K562 (cell line): ENCODE measurements at regions not wholly inside any gene's neighbourhood (a gene's known extent, or its start where the extent isn't known, plus 50 kb on each side); places are given as distances from the start of the nearest gene placed in this dataset.
A peak's percentile ranks its signal among the peaks of the same experiment; 100 is the strongest.

Source experiments
- ATAC-seq: fragments of 200-7000 bp; cut with Tn5 transposase; 3 replicates; pipeline ENCODE4 v1.9.1; 2020; ENCODE audit warnings: moderate library complexity
- BruUV-seq: library from RNA; stranded (reverse); fragments of 400-500 nt; replicated peaks from 2 replicates; lab custom pipeline; 2021; lab: Mats Ljungman, UMichigan
- CTCF ChIA-PET: fragments of 300-600 bp; formaldehyde crosslinking; extraction: SDS; loops from one replicate; lab custom pipeline; 2021; ENCODE audit warnings: low intra/inter-chr PET ratio; lab: Yijun Ruan, JAX
- POLR2A ChIA-PET: fragments of 300-600, 350-650 bp; sonication (Branson Sonifier 250); formaldehyde crosslinking; extraction: SDS; loops from one replicate; lab custom pipeline; 2021; ENCODE audit warnings: antibody characterized with exemption, inconsistent platforms; lab: Yijun Ruan, JAX
- DNase-seq, 4 experiments: peaks; one replicate each; pipeline versions ENCODE4 v3.0.0 to v3.0.0-alpha.2; 2011 to 2018; ENCODE audit warnings: low spot score in 3 of 4, mixed read lengths in 3 of 4; ENCODE audit errors: extremely low read depth in 1 of 4
- FAIRE-seq: peaks from 2 replicates; lab custom pipeline; 2011; peaks lifted over from hg19 to GRCh38; lab: Jason Lieb, UNC
- H2AFZ ChIP-seq: 2 replicates; pipeline ENCODE4 v1.6.0; 2011; ENCODE audit warnings: low read depth, low read length, control low read depth, inconsistent platforms
- H3K27ac ChIP-seq: fragments of 200-600 bp; 3 replicates; pipeline ENCODE4 v1.8.0; 2011; ENCODE audit warnings: low read depth, mild to moderate bottlenecking, control low read depth, inconsistent platforms, low read length, moderate library complexity, mixed read lengths; ENCODE audit errors: extremely low read depth
- H3K27me3 ChIP-seq, 2 experiments: fragments of 300-600 bp in 1 of 2; 2 replicates in 1 of 2; 3 replicates in 1 of 2; pipeline versions ENCODE4 v1.6.0 to v1.8.0; 2011; ENCODE audit warnings: inconsistent platforms in 2 of 2, low read length in 2 of 2, mild to moderate bottlenecking in 1 of 2, mixed read lengths in 1 of 2, moderate library complexity in 1 of 2; ENCODE audit not compliant: control insufficient read depth in 2 of 2, insufficient read depth in 2 of 2
- H3K36me3 ChIP-seq: fragments of 300-600 bp; 3 replicates; pipeline ENCODE4 v1.8.0; 2011; ENCODE audit warnings: mild to moderate bottlenecking, low read length, inconsistent platforms; ENCODE audit not compliant: control insufficient read depth, insufficient read depth
- H3K4me1 ChIP-seq, 2 experiments: fragments of 200-600 bp in 1 of 2; replicated peaks in 1 of 2; 2 replicates in 1 of 2; 3 replicates in 1 of 2; pipeline versions ENCODE4 v1.5.1 to v1.8.0; 2011; ENCODE audit warnings: inconsistent platforms in 2 of 2, low read length in 2 of 2, mild to moderate bottlenecking in 1 of 2, mixed read lengths in 1 of 2, moderate library complexity in 1 of 2; ENCODE audit not compliant: control insufficient read depth in 2 of 2, insufficient read depth in 2 of 2
- H3K4me2 ChIP-seq: 2 replicates; pipeline ENCODE4 v1.6.1; 2011; ENCODE audit warnings: low read length, control low read depth, inconsistent platforms, mixed read lengths; ENCODE audit not compliant: insufficient read depth
- H3K4me3 ChIP-seq: fragments of 200-600 bp; sonication (generic), shearing (Covaris generic); 2 replicates; pipeline ENCODE4 v1.5.1; 2016; ENCODE audit warnings: control low read depth, inconsistent platforms
- H3K79me2 ChIP-seq: fragments of 200-600 bp; 3 replicates; pipeline ENCODE4 v1.8.0; 2011; ENCODE audit warnings: low read length, inconsistent platforms; ENCODE audit not compliant: control insufficient read depth, insufficient read depth
- H3K9ac ChIP-seq, 2 experiments: 2 replicates each; pipeline versions ENCODE4 v1.6.0 to v1.6.1; 2011; ENCODE audit warnings: low read depth in 2 of 2, low read length in 2 of 2, control low read depth in 1 of 2, inconsistent platforms in 1 of 2, mild to moderate bottlenecking in 1 of 2, mixed read lengths in 1 of 2; ENCODE audit not compliant: insufficient read depth in 1 of 2
- H3K9me1 ChIP-seq: one replicate; pipeline ENCODE4 v1.6.0; 2011; ENCODE audit warnings: inconsistent platforms, mild to moderate bottlenecking, low read length, moderate library complexity; ENCODE audit not compliant: control insufficient read depth, insufficient read depth
- H3K9me3 ChIP-seq: replicated peaks from 2 replicates; pipeline ENCODE4 v1.5.1; 2011; ENCODE audit warnings: low read depth, low read length, inconsistent platforms; ENCODE audit not compliant: control insufficient read depth, insufficient read depth
- H4K20me1 ChIP-seq: replicated peaks from 2 replicates; pipeline ENCODE4 v1.6.1; 2011; ENCODE audit warnings: low read length, inconsistent platforms, mixed read lengths; ENCODE audit not compliant: control insufficient read depth, insufficient read depth
- ATF1 ChIP-seq, 2 experiments: fragments of 450-650 bp in 1 of 2; IDR thresholded peaks; 2 replicates each; pipeline ENCODE4 v1.6.1; 2016; ENCODE audit warnings: missing compliant biosample characterization in 1 of 2, missing genetic modification characterization in 1 of 2
- BRCA1 ChIP-seq, 2 experiments: fragments of 450-650 bp in 1 of 2; sonication (generic) in 1 of 2; formaldehyde crosslinking in 1 of 2; IDR thresholded peaks; 2 replicates each; pipeline versions ENCODE4 v1.5.0 to v1.6.1; 2017 to 2020; ENCODE audit warnings: mild to moderate bottlenecking in 1 of 2, missing genetic modification reagents in 1 of 2
- CREB1 ChIP-seq, 2 experiments: sonication (generic) in 1 of 2; formaldehyde crosslinking in 1 of 2; IDR thresholded peaks; 2 replicates each; pipeline versions ENCODE4 v1.6.1 to v1.8.0; 2012 to 2022; ENCODE audit warnings: inconsistent platforms in 1 of 2, mild to moderate bottlenecking in 1 of 2, missing genetic modification reagents in 1 of 2, moderate library complexity in 1 of 2
- CTBP1 ChIP-seq: fragments of 450-650 bp; IDR thresholded peaks from 2 replicates; pipeline ENCODE4 v1.6.1; 2016; ENCODE audit warnings: borderline replicate concordance
- E2F1 ChIP-seq: sonication (generic); formaldehyde crosslinking; IDR thresholded peaks from 2 replicates; pipeline ENCODE4 v1.8.1; 2023; ENCODE audit warnings: mild to moderate bottlenecking, missing genetic modification reagents, moderate library complexity
- FOXO4 ChIP-seq: fragments of 450-650 bp; formaldehyde crosslinking; IDR thresholded peaks from 2 replicates; pipeline ENCODE4 v1.4.0; 2020; ENCODE audit warnings: mild to moderate bottlenecking, moderate library complexity
- HDGF ChIP-seq: fragments of 450-650 bp; IDR thresholded peaks from 2 replicates; pipeline ENCODE4 v1.6.1; 2016
- KLF1 ChIP-seq: fragments of 450-650 bp; IDR thresholded peaks from 2 replicates; pipeline ENCODE4 v1.6.1; 2016; ENCODE audit warnings: missing genetic modification characterization, missing compliant biosample characterization
- MYNN ChIP-seq, 2 experiments: sonication (generic); formaldehyde crosslinking in 1 of 2; IDR thresholded peaks; 2 replicates each; pipeline versions ENCODE4 v1.5.0 to v1.6.1; 2016 to 2020; ENCODE audit warnings: antibody characterized with exemption in 1 of 2, missing genetic modification reagents in 1 of 2
- NR2F6 ChIP-seq: fragments of 450-650 bp; formaldehyde crosslinking; IDR thresholded peaks from 2 replicates; pipeline ENCODE4 v1.4.0; 2020; ENCODE audit warnings: mild to moderate bottlenecking
- PHB ChIP-seq: fragments of 250-450 bp; sonication (Bioruptor Pico); IDR thresholded peaks from 2 replicates; pipeline ENCODE4 v1.5.0; 2021
- PHF8 ChIP-seq: fragments of 200-600 bp; sonication (generic); IDR thresholded peaks from 2 replicates; pipeline ENCODE4 v1.6.1; 2012; ENCODE audit warnings: mixed run types, mild to moderate bottlenecking, inconsistent platforms, low read length, moderate library complexity, borderline replicate concordance
- STAT6 ChIP-seq: sonication (generic); formaldehyde crosslinking; IDR thresholded peaks from 2 replicates; pipeline ENCODE4 v1.8.1; 2023; ENCODE audit warnings: mild to moderate bottlenecking, missing genetic modification reagents
- ZNF184 ChIP-seq: sonication (generic); formaldehyde crosslinking; IDR thresholded peaks from 2 replicates; pipeline ENCODE4 v1.5.0; 2020; ENCODE audit warnings: missing genetic modification reagents
- ZNF785 ChIP-seq: fragments of 250-450 bp; sonication (Bioruptor Pico); IDR thresholded peaks from 2 replicates; pipeline ENCODE4 v1.4.0; 2020; ENCODE audit warnings: mild to moderate bottlenecking
- WGBS: fragments of 100-300 bp; shearing (Covaris generic); methylation state at CpG from one replicate; pipeline ENCODE4 v1.1.6; 2016; ENCODE audit warnings: low coverage, mixed read lengths; ENCODE audit not compliant: insufficient coverage; ENCODE audit errors: missing lambda C conversion rate; 5-methylcytosine and 5-hydroxymethylcytosine counted together
- in situ Hi-C: fragments of 300-500 bp; cut with MboI; formaldehyde crosslinking; loops from 4 replicates; pipeline ENCODE4 v1.15.0; 2018; ENCODE audit warnings: inconsistent platforms, mixed read lengths
- intact Hi-C: fragments of 100-400 bp; cut with micrococcal nuclease; formaldehyde crosslinking; loops from 2 replicates; pipeline ENCODE4 v1.14.2; 2022

- no peaks in the 10 kb centered on the region for H3K79me2 ChIP-seq
- no peaks in the 10 kb centered on the region for H3K36me3 ChIP-seq
- H3K9me1 ChIP-seq = no peaks in the 10 kb centered on the region
- CTCF ChIA-PET = interaction anchor here (0.9 to 1.1 kb wide), 2 partner anchors 9 to 15 kb away, joined by 3 to 4 read pairs; no protein-coding TSS in a partner anchor
- BruUV-seq = no TSS peak
- peaks cover 37 to 51% of the 10 kb centered on the region in 2 experiments for H3K27me3 ChIP-seq
- FAIRE-seq (no peak), DNase-seq (no peak), ATAC-seq (peak; percentile 48)
- H3K9me3 ChIP-seq = no peaks in the 10 kb centered on the region
- no peak overlapping the region for H3K4me3 ChIP-seq
- intact Hi-C loops (no loop called here), in situ Hi-C loops (no loop called here)
- no peak overlapping the region for H3K4me2 ChIP-seq
- H3K27ac ChIP-seq = no peak overlapping the region
- H4K20me1 ChIP-seq = 0 out of 2 replicates have a peak, but pooled peaks cover 9% of the 10 kb centered on the region
- WGBS = 1% methylated on average over 5 of the region's 5 CpGs
- no peaks in the 10 kb centered on the region for H3K4me1 ChIP-seq
- H3K9ac ChIP-seq = no peak overlapping the region
- POLR2A ChIA-PET = interaction anchor here (0.5 to 12.4 kb wide), 13 partner anchors 10 to 1096 kb away, joined by 3 to 193 read pairs (median 3); no protein-coding TSS in a partner anchor
- no peak overlapping the region for H2AFZ ChIP-seq
- TF ChIP-seq ZNF785 (CRISPR knock-in tag) (no peak), FOXO4 (no peak), ZNF184 (CRISPR knock-in tag) (peak; percentile 51; the same call in 1 of the 2 replicates), HDGF (no peak), STAT6 (CRISPR knock-in tag) (0 out of 2 replicates have a peak, but pooled peaks have one; percentile 27), MYNN (IDR thresholded peaks at IDR 0.05) (no peak), MYNN (CRISPR knock-in tag; IDR thresholded peaks at IDR 0.05) (peak; percentile 45; the same call in 1 of the 2 replicates), E2F1 (CRISPR knock-in tag) (peak; percentile 43; the same call in 1 of the 2 replicates), CTBP1 (peak; percentile 26; the same call in 1 of the 2 replicates), PHB (CRISPR knock-in tag) (peak; percentile 96; the same call in 1 of the 2 replicates), KLF1 (0 out of 2 replicates have a peak, but pooled peaks have one; percentile 10), PHF8 (no peak), BRCA1 (IDR thresholded peaks at IDR 0.05) (no peak), BRCA1 (CRISPR knock-in tag; IDR thresholded peaks at IDR 0.05) (0 out of 2 replicates have a peak, but pooled peaks have one; percentile 41), ATF1 (CRISPR knock-in tag; IDR thresholded peaks at IDR 0.05) (0 out of 2 replicates have a peak, but pooled peaks have one; percentile 3), ATF1 (tag; IDR thresholded peaks at IDR 0.05) (no peak), CREB1 (IDR thresholded peaks at IDR 0.05) (no peak), CREB1 (CRISPR knock-in tag; IDR thresholded peaks at IDR 0.05) (0 out of 2 replicates have a peak, but pooled peaks have one; percentile 46), NR2F6 (CRISPR knock-in tag) (no peak)
Measured at GRCh38 chr22:22185844-22186499, 58.6 kb upstream of the VPREB1 start.
